ENCODE measurements at regions not wholly inside any gene's neighbourhood (a gene's known extent, or its start where the extent isn't known, plus 50 kb on each side); places are given as distances from the start of the nearest gene placed in this dataset.
"Not testable (repeated sequence)": the region's sequence is repeated elsewhere in the genome, so short reads cannot be mapped to it uniquely, and the experiment has no call there.

- no peak for TF ChIP-seq CTCF (IDR thresholded peaks at IDR 0.05; ENCODE audit: low read depth, low read length)
- H3K4me3 ChIP-seq (ENCODE audit: low read depth, low read length) = no peak overlapping the region
Measured at GRCh38 chr19:20315543-20315942, 148.5 kb downstream of the ZNF486 start.

GRCh38 chr19:20313894-20314293, 146.9 kb downstream of the ZNF486 start:
- no peak for TF ChIP-seq CTCF (IDR thresholded peaks at IDR 0.05; ENCODE audit: low read depth, low read length)
- H3K4me3 ChIP-seq (ENCODE audit: low read depth, low read length) = no peak overlapping the region

- TF ChIP-seq CTCF (IDR thresholded peaks at IDR 0.05; ENCODE audit: low read depth, low read length) = no peak
- no peak overlapping the region for H3K4me3 ChIP-seq (ENCODE audit: low read depth, low read length)
Measured at GRCh38 chr19:20307127-20307526, 140.1 kb downstream of the ZNF486 start.

GRCh38 chr19:20296314-20296713, 129.3 kb downstream of the ZNF486 start:
- H3K4me3 ChIP-seq (ENCODE audit: low read depth, low read length) = not testable (repeated sequence)

GRCh38 chr19:20294181-20294580, 127.2 kb downstream of the ZNF486 start:
- H3K4me3 ChIP-seq (ENCODE audit: low read depth, low read length) = no peak overlapping the region
- no peak for TF ChIP-seq CTCF (IDR thresholded peaks at IDR 0.05; ENCODE audit: low read depth, low read length)

GRCh38 chr19:20292520-20292919, 125.5 kb downstream of the ZNF486 start:
- H3K4me3 ChIP-seq (ENCODE audit: low read depth, low read length) = not testable (repeated sequence)

GRCh38 chr19:20289186-20289585, 122.2 kb downstream of the ZNF486 start:
- H3K4me3 ChIP-seq (ENCODE audit: low read depth, low read length) = no peak overlapping the region
- no peak for TF ChIP-seq CTCF (IDR thresholded peaks at IDR 0.05; ENCODE audit: low read depth, low read length)

- no peak overlapping the region for H3K4me3 ChIP-seq (ENCODE audit: low read depth, low read length)
- no peak for TF ChIP-seq CTCF (IDR thresholded peaks at IDR 0.05; ENCODE audit: low read depth, low read length)
Measured at GRCh38 chr19:20287070-20287469, 120.1 kb downstream of the ZNF486 start.

GRCh38 chr19:20285876-20286275, 118.9 kb downstream of the ZNF486 start:
- H3K4me3 ChIP-seq (ENCODE audit: low read depth, low read length) = not testable (repeated sequence)
